Nephron (organoid): ENCODE measurements at regions not wholly inside any gene's neighbourhood (a gene's known extent, or its start where the extent isn't known, plus 50 kb on each side); places are given as distances from the start of the nearest gene placed in this dataset.

Source experiments
- H3K27ac Mint-ChIP-seq, 3 experiments: 2 replicates each; pipeline ENCODE4 v1.8.0; 2020; ENCODE audit warnings: mixed read lengths in 3 of 3, mild to moderate bottlenecking in 2 of 3, moderate library complexity in 1 of 3
- H3K27me3 Mint-ChIP-seq: 2 replicates; pipeline ENCODE4 v1.8.0; 2021; ENCODE audit warnings: low read depth, mild to moderate bottlenecking, moderate library complexity, mixed read lengths
- H3K36me3 Mint-ChIP-seq: 2 replicates; pipeline ENCODE4 v1.8.0; 2020; ENCODE audit warnings: low read depth, mixed read lengths
- H3K4me1 Mint-ChIP-seq: 2 replicates; pipeline ENCODE4 v1.8.0; 2020; ENCODE audit warnings: mixed read lengths
- H3K4me3 Mint-ChIP-seq, 3 experiments: 2 replicates each; pipeline ENCODE4 v1.8.0; 2020; ENCODE audit warnings: mild to moderate bottlenecking in 3 of 3, mixed read lengths in 3 of 3, moderate library complexity in 2 of 3
- H3K9me3 Mint-ChIP-seq: 2 replicates; pipeline ENCODE4 v1.8.0; 2020; ENCODE audit warnings: mixed read lengths
- TF ChIP-seq, protein P1 (sequence below), 3 experiments: fragments of 200-600 bp; sonication (generic); IDR thresholded peaks; one replicate each; pipeline ENCODE4 v1.5.0; 2021; ENCODE audit warnings: antibody characterized with exemption in 3 of 3; ENCODE audit not compliant: unreplicated experiment in 3 of 3

GRCh38 chr4:133714211-133714610, 487.4 kb downstream of the PABPC4L start:
- peaks cover 3% of the 10 kb centered on the region for H3K9me3 Mint-ChIP-seq
- no peaks in the 10 kb centered on the region for H3K27me3 Mint-ChIP-seq
- no peaks in the 10 kb centered on the region for H3K4me1 Mint-ChIP-seq
- no peak overlapping the region for H3K27ac Mint-ChIP-seq
- no peak overlapping the region for H3K4me3 Mint-ChIP-seq
- TF ChIP-seq, protein P1, sequence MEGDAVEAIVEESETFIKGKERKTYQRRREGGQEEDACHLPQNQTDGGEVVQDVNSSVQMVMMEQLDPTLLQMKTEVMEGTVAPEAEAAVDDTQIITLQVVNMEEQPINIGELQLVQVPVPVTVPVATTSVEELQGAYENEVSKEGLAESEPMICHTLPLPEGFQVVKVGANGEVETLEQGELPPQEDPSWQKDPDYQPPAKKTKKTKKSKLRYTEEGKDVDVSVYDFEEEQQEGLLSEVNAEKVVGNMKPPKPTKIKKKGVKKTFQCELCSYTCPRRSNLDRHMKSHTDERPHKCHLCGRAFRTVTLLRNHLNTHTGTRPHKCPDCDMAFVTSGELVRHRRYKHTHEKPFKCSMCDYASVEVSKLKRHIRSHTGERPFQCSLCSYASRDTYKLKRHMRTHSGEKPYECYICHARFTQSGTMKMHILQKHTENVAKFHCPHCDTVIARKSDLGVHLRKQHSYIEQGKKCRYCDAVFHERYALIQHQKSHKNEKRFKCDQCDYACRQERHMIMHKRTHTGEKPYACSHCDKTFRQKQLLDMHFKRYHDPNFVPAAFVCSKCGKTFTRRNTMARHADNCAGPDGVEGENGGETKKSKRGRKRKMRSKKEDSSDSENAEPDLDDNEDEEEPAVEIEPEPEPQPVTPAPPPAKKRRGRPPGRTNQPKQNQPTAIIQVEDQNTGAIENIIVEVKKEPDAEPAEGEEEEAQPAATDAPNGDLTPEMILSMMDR (IDR thresholded peaks at IDR 0.05; ENCODE audit: unreplicated experiment in 3 of 3) = no peak
- no peaks in the 10 kb centered on the region for H3K36me3 Mint-ChIP-seq

GRCh38 chr4:133713340-133713739, 488.2 kb downstream of the PABPC4L start:
- H3K27me3 Mint-ChIP-seq = no peaks in the 10 kb centered on the region
- TF ChIP-seq, protein P1 (IDR thresholded peaks at IDR 0.05; ENCODE audit: unreplicated experiment in 3 of 3) = no peak
- H3K36me3 Mint-ChIP-seq = no peaks in the 10 kb centered on the region
- no peak overlapping the region for H3K4me3 Mint-ChIP-seq
- no peak overlapping the region for H3K27ac Mint-ChIP-seq
- peaks cover 3% of the 10 kb centered on the region for H3K9me3 Mint-ChIP-seq
- H3K4me1 Mint-ChIP-seq = no peaks in the 10 kb centered on the region

GRCh38 chr4:133711817-133712216, 489.8 kb downstream of the PABPC4L start:
- H3K36me3 Mint-ChIP-seq = no peaks in the 10 kb centered on the region
- H3K9me3 Mint-ChIP-seq = peaks cover 3% of the 10 kb centered on the region
- H3K27me3 Mint-ChIP-seq = no peaks in the 10 kb centered on the region
- H3K4me1 Mint-ChIP-seq = no peaks in the 10 kb centered on the region
- no peak overlapping the region for H3K27ac Mint-ChIP-seq
- H3K4me3 Mint-ChIP-seq = no peak overlapping the region
- TF ChIP-seq, protein P1 (IDR thresholded peaks at IDR 0.05; ENCODE audit: unreplicated experiment in 3 of 3) = no peak

- no peaks in the 10 kb centered on the region for H3K36me3 Mint-ChIP-seq
- TF ChIP-seq, protein P1 (IDR thresholded peaks at IDR 0.05; ENCODE audit: unreplicated experiment in 3 of 3) = no peak
- H3K4me1 Mint-ChIP-seq = no peaks in the 10 kb centered on the region
- no peak overlapping the region for H3K4me3 Mint-ChIP-seq
- no peaks in the 10 kb centered on the region for H3K27me3 Mint-ChIP-seq
- H3K9me3 Mint-ChIP-seq = peaks cover 4% of the 10 kb centered on the region
- no peak overlapping the region for H3K27ac Mint-ChIP-seq
Measured at GRCh38 chr4:133694416-133694815, 507.2 kb downstream of the PABPC4L start.

GRCh38 chr4:133683967-133684366, 517.6 kb downstream of the PABPC4L start:
- TF ChIP-seq, protein P1 (IDR thresholded peaks at IDR 0.05; ENCODE audit: unreplicated experiment in 3 of 3) = no peak

DNA sequence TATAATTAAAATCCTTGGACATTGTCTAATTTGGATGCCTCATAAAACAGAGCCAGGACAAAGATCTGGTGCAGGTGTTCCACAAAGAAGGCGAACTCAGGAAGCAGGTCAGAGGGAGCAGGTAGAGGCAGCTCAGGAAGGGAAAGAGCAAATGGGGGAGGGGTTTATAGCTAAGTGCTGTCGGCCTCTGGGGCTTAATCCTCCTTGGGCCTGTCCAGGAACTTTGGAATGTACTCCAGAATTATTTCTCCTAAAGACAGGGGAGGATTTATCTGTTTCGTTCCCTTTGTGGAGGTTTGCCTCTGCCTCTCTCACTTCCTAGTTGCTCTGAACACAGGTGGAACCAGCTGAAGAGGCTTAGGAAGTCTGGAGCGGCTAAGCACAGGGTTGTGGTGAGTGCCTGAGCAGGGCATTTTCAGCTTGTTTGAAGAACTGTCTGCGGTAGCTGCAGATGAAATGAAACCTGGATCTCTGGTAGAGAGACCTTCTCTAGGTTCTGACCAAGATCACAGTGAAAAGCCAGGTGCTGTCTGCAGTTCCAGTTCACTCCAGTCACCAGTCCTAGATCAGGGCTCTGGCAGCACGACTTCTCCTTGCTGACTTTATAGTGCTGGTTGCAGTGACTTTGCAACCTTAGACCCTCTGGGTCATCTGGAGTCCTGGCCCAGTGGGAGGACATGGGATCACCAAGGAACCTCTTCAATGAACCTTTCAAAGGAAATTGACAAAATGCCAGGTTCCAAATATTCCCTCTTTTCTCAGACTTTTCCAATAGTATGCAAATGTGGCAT, 519.2 kb downstream of the PCDH10 start:
- H3K4me3 Mint-ChIP-seq = no peak overlapping the region
- H3K27ac Mint-ChIP-seq = no peak overlapping the region
- H3K36me3 Mint-ChIP-seq = no peaks in the 10 kb centered on the region
- no peaks in the 10 kb centered on the region for H3K27me3 Mint-ChIP-seq
- no peaks in the 10 kb centered on the region for H3K9me3 Mint-ChIP-seq
- no peaks in the 10 kb centered on the region for H3K4me1 Mint-ChIP-seq
- TF ChIP-seq, protein P1 (IDR thresholded peaks at IDR 0.05; ENCODE audit: unreplicated experiment in 3 of 3) = no peak

More at GRCh38 chr4:133683967-133684366, 517.6 kb downstream of the PABPC4L start:
- H3K9me3 Mint-ChIP-seq = peaks cover 34% of the 10 kb centered on the region
- no peak overlapping the region for H3K4me3 Mint-ChIP-seq
- H3K27me3 Mint-ChIP-seq = no peaks in the 10 kb centered on the region
- H3K27ac Mint-ChIP-seq = no peak overlapping the region
- no peaks in the 10 kb centered on the region for H3K36me3 Mint-ChIP-seq
- H3K4me1 Mint-ChIP-seq = no peaks in the 10 kb centered on the region
